Trophoblast cell (in vitro differentiated cells and primary cell): ENCODE measurements at regions not wholly inside any gene's neighbourhood (a gene's known extent, or its start where the extent isn't known, plus 50 kb on each side); places are given as distances from the start of the nearest gene placed in this dataset.

Experiments
- DNase-seq, 2 donors: peaks; one replicate each; pipeline ENCODE4 v3.0.0-alpha.2; 2016
- H2AFZ ChIP-seq: 2 replicates; pipeline ENCODE4 v1.6.1; 2013; ENCODE audit warnings: low read length, moderate library complexity, mild to moderate bottlenecking; ENCODE audit not compliant: insufficient read depth, poor library complexity
- H2AK5ac ChIP-seq: 2 replicates; pipeline ENCODE4 v1.6.1; 2013; ENCODE audit warnings: mild to moderate bottlenecking, low read length
- H2BK120ac ChIP-seq: 2 replicates; pipeline ENCODE4 v1.6.1; 2013; ENCODE audit warnings: low read length, mild to moderate bottlenecking, moderate library complexity; ENCODE audit not compliant: insufficient read depth, poor library complexity
- H2BK12ac ChIP-seq: 2 replicates; pipeline ENCODE4 v1.6.1; 2013; ENCODE audit warnings: mild to moderate bottlenecking, low read length, moderate library complexity
- H2BK5ac ChIP-seq: 2 replicates; pipeline ENCODE4 v1.6.1; 2013; ENCODE audit warnings: low read length, low read depth, moderate library complexity, mild to moderate bottlenecking; ENCODE audit not compliant: poor library complexity
- H3K14ac ChIP-seq: 2 replicates; pipeline ENCODE4 v1.6.1; 2013; ENCODE audit warnings: mild to moderate bottlenecking, low read length
- H3K18ac ChIP-seq: 2 replicates; pipeline ENCODE4 v1.6.1; 2013; ENCODE audit warnings: mild to moderate bottlenecking, low read length
- H3K23ac ChIP-seq: 2 replicates; pipeline ENCODE4 v1.6.1; 2013; ENCODE audit warnings: low read length
- H3K27ac ChIP-seq: 2 replicates; pipeline ENCODE4 v1.5.1; 2013; ENCODE audit warnings: low read depth, mild to moderate bottlenecking, inconsistent platforms, low read length, moderate library complexity
- H3K27me3 ChIP-seq: 2 replicates; pipeline ENCODE4 v1.6.1; 2013; ENCODE audit warnings: inconsistent platforms, mild to moderate bottlenecking, low read length, moderate library complexity; ENCODE audit not compliant: insufficient read depth
- H3K36me3 ChIP-seq, 2 experiments: 1 replicate in 1 of 2; 2 replicates in 1 of 2; pipeline ENCODE4 v1.6.1; 2013; ENCODE audit warnings: low read length in 2 of 2, mild to moderate bottlenecking in 2 of 2, moderate library complexity in 1 of 2; ENCODE audit not compliant: insufficient read depth in 2 of 2, control insufficient read depth in 1 of 2
- H3K4ac ChIP-seq: 2 replicates; pipeline ENCODE4 v1.6.1; 2013; ENCODE audit warnings: low read depth, mild to moderate bottlenecking, low read length, moderate library complexity
- H3K4me1 ChIP-seq, 2 experiments: 1 replicate in 1 of 2; 2 replicates in 1 of 2; pipeline ENCODE4 v1.6.1; 2013; ENCODE audit warnings: low read length in 2 of 2, mild to moderate bottlenecking in 2 of 2, moderate library complexity in 1 of 2; ENCODE audit not compliant: insufficient read depth in 2 of 2, control insufficient read depth in 1 of 2
- H3K4me2 ChIP-seq: 2 replicates; pipeline ENCODE4 v1.6.1; 2013; ENCODE audit warnings: inconsistent platforms, mild to moderate bottlenecking, low read length, moderate library complexity
- H3K4me3 ChIP-seq: 2 replicates; pipeline ENCODE4 v1.5.1; 2013; ENCODE audit warnings: mild to moderate bottlenecking, low read depth, low read length, inconsistent platforms
- H3K79me1 ChIP-seq: one replicate; pipeline ENCODE4 v1.6.1; 2013; ENCODE audit warnings: low read length
- H3K79me2 ChIP-seq: 2 replicates; pipeline ENCODE4 v1.6.1; 2013; ENCODE audit warnings: low read length, mild to moderate bottlenecking; ENCODE audit not compliant: control insufficient read depth, insufficient read depth, poor library complexity
- H3K9ac ChIP-seq: 2 replicates; pipeline ENCODE4 v1.6.1; 2013; ENCODE audit warnings: mild to moderate bottlenecking, low read length
- H3K9me3 ChIP-seq: 2 replicates; pipeline ENCODE4 v1.6.1; 2013; ENCODE audit warnings: low read depth, mild to moderate bottlenecking, control low read depth, inconsistent platforms, low read length; ENCODE audit not compliant: insufficient read depth
- H4K12ac ChIP-seq: 2 replicates; pipeline ENCODE4 v1.6.1; 2013; ENCODE audit warnings: low read depth, mild to moderate bottlenecking, low read length, moderate library complexity
- H4K8ac ChIP-seq: 2 replicates; pipeline ENCODE4 v1.6.1; 2013; ENCODE audit warnings: low read depth, mild to moderate bottlenecking, low read length, moderate library complexity
- H4K91ac ChIP-seq: one replicate; pipeline ENCODE4 v1.6.1; 2013; ENCODE audit warnings: low read depth, mild to moderate bottlenecking, low read length, moderate library complexity
- WGBS: extraction: QIAGEN DNeasy Blood & Tissue Kit; methylation state at CpG from one replicate; pipeline ENCODE4 v1.1.7; 2013; ENCODE audit warnings: missing lambda C conversion rate; ENCODE audit not compliant: insufficient read length, insufficient coverage; ENCODE audit errors: extremely low coverage; 5-methylcytosine and 5-hydroxymethylcytosine counted together

DNA sequence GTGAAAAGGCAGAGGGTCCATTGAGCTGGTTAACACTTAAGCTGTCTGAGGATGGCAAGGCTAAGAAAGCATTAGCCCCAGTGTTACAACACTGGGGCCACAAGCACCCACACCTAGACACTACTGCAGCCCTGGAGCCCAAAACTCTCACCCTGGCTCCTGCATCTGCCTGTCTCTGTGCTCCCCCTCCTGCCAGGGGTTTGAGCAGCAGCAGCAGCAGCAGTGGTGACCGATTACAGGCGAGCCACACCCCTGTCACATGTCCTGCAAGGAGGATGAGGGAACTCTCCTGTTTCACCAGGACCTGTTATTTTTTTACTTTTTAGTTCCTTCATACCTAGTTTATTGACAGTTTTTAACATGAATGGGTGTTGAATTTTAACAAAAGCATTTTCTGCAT lies 326.7 kb upstream of the MAP2 start:
- H4K8ac ChIP-seq = no peak overlapping the region
- no peak overlapping the region for H2BK5ac ChIP-seq
- DNase-seq = no peak
- H3K79me2 ChIP-seq = no peaks in the 10 kb centered on the region
- no peak overlapping the region for H2BK120ac ChIP-seq
- no peak overlapping the region for H3K23ac ChIP-seq
- H3K18ac ChIP-seq = no peak overlapping the region
- H2AFZ ChIP-seq = no peak overlapping the region
- H3K4me1 ChIP-seq = peaks cover 0 to 4% of the 10 kb centered on the region in 2 experiments
- H2AK5ac ChIP-seq = no peak overlapping the region
- no peak overlapping the region for H3K27ac ChIP-seq
- H4K91ac ChIP-seq = no peak overlapping the region
- H3K9me3 ChIP-seq = no peaks in the 10 kb centered on the region
- no peak overlapping the region for H3K4ac ChIP-seq
- H3K36me3 ChIP-seq = no peaks in the 10 kb centered on the region
- no peaks in the 10 kb centered on the region for H3K79me1 ChIP-seq
- no peak overlapping the region for H3K9ac ChIP-seq
- H4K12ac ChIP-seq = no peak overlapping the region
- no peak overlapping the region for H3K14ac ChIP-seq
- H2BK12ac ChIP-seq = no peak overlapping the region
- no peak overlapping the region for H3K4me3 ChIP-seq
- H3K4me2 ChIP-seq = no peak overlapping the region
- H3K27me3 ChIP-seq = no peaks in the 10 kb centered on the region
- WGBS = no CpG with 5 or more reads among the region's 2 CpGs

DNA sequence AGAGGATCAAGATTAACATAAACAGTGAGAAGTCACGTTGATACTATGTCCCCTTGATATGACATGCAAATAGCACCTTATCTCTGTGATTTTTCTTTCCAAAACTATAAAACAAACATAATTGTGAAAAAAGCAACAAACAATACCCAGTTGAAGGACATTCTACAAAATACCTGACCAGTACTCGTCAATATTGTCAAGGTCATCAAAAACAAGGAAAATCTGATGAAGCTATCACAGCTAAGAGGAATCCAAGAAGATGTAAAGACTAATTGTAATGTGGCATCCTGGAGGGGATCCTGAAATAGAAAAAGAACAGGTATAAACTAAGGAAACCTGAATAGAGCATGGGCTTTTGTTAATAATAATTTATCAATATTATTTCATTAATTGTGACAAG lies 321.5 kb upstream of the MAP2 start:
- no peaks in the 10 kb centered on the region for H3K27me3 ChIP-seq
- no peak overlapping the region for H3K27ac ChIP-seq
- H3K9me3 ChIP-seq = no peaks in the 10 kb centered on the region
- H3K4me3 ChIP-seq = no peak overlapping the region
- WGBS = no CpG with 5 or more reads among the region's 2 CpGs
- H3K79me1 ChIP-seq = no peaks in the 10 kb centered on the region
- H3K79me2 ChIP-seq = no peaks in the 10 kb centered on the region
- H3K36me3 ChIP-seq = no peaks in the 10 kb centered on the region
- no peak overlapping the region for H3K4me2 ChIP-seq
- no peak overlapping the region for H2BK5ac ChIP-seq
- no peak overlapping the region for H3K18ac ChIP-seq
- no peak overlapping the region for H2AK5ac ChIP-seq
- no peak overlapping the region for H3K9ac ChIP-seq
- no peaks in the 10 kb centered on the region for H3K4me1 ChIP-seq
- H3K23ac ChIP-seq = no peak overlapping the region
- H2AFZ ChIP-seq = no peak overlapping the region
- DNase-seq = no peak
- no peak overlapping the region for H3K14ac ChIP-seq
- H4K91ac ChIP-seq = no peak overlapping the region
- no peak overlapping the region for H2BK12ac ChIP-seq
- H2BK120ac ChIP-seq = no peak overlapping the region
- no peak overlapping the region for H3K4ac ChIP-seq
- H4K12ac ChIP-seq = no peak overlapping the region
- H4K8ac ChIP-seq = no peak overlapping the region

DNA sequence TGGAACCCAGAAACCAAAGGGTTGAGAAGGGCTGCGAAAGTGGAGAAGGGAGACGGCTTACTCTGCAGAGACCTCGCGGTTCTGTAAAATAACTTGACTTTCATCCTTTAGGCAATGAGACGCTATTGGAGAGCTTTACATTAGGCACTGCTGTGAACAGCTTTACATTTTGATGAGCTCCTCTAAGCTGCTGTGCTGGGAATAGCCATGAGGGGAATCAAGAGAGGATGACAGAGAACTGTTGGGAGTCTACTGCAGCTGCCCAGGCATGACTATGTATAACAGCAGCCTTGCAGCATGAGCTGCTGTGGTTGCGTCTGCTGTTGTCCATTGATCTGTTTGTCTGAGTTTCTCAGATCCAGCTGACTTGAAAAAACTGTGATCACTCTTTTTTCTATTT lies 310.8 kb upstream of the MAP2 start:
- no peak for DNase-seq
- Histone ChIP-seq H3K14ac (no peak overlapping the region), H3K4me1 (no peaks in the 10 kb centered on the region), H3K4me2 (no peak overlapping the region), H3K27ac (no peak overlapping the region), H4K91ac (no peak overlapping the region), H3K27me3 (no peaks in the 10 kb centered on the region), H3K4me3 (no peak overlapping the region), H2AFZ (no peak overlapping the region), H2BK120ac (no peak overlapping the region), H3K79me2 (no peaks in the 10 kb centered on the region), H3K9me3 (no peaks in the 10 kb centered on the region), H4K12ac (no peak overlapping the region), H3K18ac (no peak overlapping the region), H2AK5ac (no peak overlapping the region), H3K4ac (no peak overlapping the region), H3K9ac (no peak overlapping the region), H2BK5ac (no peak overlapping the region), H4K8ac (no peak overlapping the region), H3K23ac (no peak overlapping the region), H3K79me1 (no peaks in the 10 kb centered on the region), H2BK12ac (no peak overlapping the region), H3K36me3 (no peaks in the 10 kb centered on the region)
- no CpG with 5 or more reads among the region's 6 CpGs for WGBS

DNA sequence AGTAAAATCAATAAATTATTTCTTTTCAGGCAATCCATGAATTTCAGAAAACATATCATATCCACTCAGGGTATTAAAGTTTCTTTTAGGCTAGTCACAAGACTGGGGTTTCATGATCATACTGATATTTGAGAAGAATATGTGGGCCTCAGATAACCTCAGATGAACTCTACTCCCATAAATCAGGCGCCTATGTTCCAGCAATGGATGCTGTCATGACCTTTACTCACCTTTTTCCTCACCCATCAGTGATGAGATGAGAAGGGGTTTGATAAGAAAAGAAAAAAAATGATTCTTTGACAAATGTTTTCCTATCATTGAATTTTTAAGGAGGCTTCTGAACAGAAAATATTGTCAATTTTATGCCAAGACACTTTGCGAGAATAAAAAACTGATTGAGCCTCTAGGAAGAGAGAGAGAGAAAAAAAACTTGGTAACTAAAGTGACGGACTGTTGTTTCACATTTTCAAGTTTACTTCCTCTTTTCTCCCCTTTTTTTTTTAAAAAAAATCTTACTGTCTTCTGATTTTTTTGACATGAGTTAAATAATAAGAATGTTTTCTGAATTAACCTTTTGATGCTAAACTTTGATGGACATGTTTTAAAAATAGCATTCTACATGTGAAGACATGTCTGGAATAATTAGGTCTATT lies 309.1 kb upstream of the MAP2 start:
- no peaks in the 10 kb centered on the region for H3K27me3 ChIP-seq
- DNase-seq = no peak
- no peaks in the 10 kb centered on the region for H3K36me3 ChIP-seq
- no peak overlapping the region for H3K4me2 ChIP-seq
- H3K4me1 ChIP-seq = no peaks in the 10 kb centered on the region
- no peak overlapping the region for H2AK5ac ChIP-seq
- no peaks in the 10 kb centered on the region for H3K9me3 ChIP-seq
- H2BK120ac ChIP-seq = no peak overlapping the region
- no peak overlapping the region for H2AFZ ChIP-seq
- no peak overlapping the region for H3K14ac ChIP-seq
- H3K27ac ChIP-seq = no peak overlapping the region
- no peak overlapping the region for H2BK12ac ChIP-seq
- H2BK5ac ChIP-seq = no peak overlapping the region
- H4K12ac ChIP-seq = no peak overlapping the region
- no peak overlapping the region for H3K9ac ChIP-seq
- no peak overlapping the region for H3K23ac ChIP-seq
- no peak overlapping the region for H3K4ac ChIP-seq
- no peaks in the 10 kb centered on the region for H3K79me1 ChIP-seq
- no CpG with 5 or more reads among the region's 3 CpGs for WGBS
- H3K79me2 ChIP-seq = no peaks in the 10 kb centered on the region
- H4K8ac ChIP-seq = no peak overlapping the region
- H4K91ac ChIP-seq = no peak overlapping the region
- H3K18ac ChIP-seq = no peak overlapping the region
- H3K4me3 ChIP-seq = no peak overlapping the region
